HG03378 (cell line): ENCODE measurements at regions not wholly inside any gene's neighbourhood (a gene's known extent, or its start where the extent isn't known, plus 50 kb on each side); places are given as distances from the start of the nearest gene placed in this dataset.

ENCODE experiments used
- ATAC-seq: cut with Tn5 transposase; IDR thresholded peaks from one replicate; pipeline ENCODE4 v1.9.1; 2021; ENCODE audit warnings: mild to moderate bottlenecking, moderate library complexity; ENCODE audit not compliant: unreplicated experiment

DNA sequence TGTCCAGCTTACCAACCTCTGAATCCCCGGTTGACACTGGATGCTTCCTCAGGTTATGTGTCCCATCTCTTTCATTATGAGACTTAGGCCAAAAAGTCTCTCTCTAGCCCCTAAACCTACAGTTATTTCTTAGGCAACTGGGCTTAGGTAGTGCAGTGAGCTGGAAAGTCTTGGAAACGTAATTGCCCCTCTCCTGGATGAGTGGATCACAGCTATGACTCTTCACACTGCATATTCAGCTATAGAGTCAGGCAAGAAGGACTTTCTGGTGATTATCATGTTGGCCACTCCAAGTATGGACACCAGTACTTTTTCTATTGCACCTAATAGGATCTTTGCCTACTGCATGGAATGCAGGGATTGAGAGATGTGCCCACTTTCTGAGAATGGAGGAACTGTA is 458.3 kb upstream of the CELF4 start:
- no peak for ATAC-seq

DNA sequence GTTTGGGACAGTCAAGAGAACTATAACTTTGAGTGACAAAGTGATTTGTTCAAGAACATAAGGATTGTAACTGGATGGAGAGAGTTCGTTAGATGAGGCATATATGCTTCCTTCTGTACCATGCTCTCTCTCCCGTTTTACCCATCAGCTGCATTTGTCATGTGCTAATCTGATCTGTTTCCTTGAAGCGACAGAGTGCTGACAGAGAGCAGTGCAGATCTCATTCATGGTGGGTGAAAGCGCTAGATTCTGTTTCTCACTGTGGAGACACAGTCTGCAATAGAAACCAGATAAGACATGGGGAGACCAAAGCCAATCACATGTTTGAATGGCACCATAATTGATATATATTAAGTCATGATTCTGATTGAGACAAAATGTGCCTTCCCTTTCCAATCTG is 456.6 kb upstream of the CELF4 start:
- no peak for ATAC-seq

DNA sequence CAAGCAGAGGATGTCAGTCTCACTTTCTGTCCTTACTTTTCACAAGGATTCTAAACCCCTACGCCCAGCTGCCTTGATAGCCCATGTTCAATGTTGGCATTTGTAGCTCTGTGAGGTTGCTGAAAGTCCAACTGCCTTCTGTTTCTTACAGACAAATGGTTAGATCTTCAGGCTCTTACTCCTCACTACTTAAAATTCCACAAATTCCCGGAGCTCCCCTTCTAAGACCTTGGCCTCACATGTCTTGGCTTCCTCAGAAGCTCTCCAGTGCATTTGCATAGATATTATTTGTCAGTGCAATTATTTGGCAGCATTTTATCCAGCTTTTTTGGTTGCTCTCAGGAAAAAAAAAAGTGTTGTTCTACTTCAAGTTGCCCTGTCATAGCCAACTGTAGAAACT is 453.7 kb upstream of the CELF4 start:
- ATAC-seq = no peak

DNA sequence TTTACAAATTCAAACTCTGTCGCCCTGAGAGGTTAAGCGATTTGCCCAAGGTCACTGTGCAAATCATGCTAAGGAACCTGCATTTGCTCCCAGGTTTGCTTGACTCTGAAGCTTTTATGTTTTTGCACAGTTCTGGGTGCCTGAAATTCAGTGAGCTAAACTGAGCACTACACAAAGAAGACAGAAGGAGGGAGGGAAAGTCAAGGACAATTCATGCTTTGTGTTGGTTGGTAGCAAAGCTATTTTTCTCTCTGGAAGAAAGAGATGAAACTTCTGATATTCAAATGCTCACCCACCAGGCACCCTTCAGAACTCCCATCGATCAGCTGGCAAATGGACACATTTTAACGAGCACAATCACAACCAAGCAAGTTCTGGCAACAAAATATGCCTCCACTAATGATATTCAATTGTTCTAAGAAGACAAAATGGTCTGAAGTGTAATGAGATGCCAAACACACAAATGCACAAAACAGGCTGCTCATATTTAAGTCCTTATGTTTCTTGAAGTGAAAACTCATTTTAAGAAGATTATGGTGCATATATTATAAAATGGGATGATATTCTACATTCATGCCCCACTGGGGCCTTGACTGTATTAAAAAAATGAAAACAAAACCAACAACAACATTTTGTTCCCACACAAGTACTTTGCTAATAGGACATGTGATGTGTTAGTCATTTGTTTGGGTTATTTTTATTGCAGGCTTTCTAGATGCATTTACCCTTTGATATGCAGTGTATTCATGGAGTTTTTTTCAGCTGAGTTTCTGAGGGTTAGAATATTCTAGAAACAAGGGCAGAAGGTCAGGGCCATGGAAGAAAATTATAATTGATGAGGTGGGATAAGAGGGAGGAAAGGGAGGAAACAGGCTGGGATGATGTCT is 445.6 kb upstream of the CELF4 start:
- no peak for ATAC-seq

DNA sequence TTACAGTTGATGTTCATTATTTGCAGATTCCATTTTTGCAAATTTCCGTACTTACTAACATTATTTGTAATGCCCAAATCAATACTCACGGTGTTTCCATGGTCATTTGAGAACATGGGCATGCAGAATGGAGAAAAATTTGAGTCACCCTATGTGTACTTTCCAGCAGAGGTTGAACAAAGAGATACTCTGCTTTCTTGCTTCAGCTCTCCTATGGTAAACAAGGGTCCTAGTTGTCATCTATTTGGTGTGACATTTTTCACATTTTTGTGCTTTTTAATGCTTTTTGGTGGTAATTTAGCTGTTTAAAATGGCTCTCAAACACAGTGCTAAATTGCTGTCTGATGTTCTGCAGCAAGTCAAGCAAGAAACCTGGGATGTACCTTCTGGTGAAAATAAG is 444.4 kb upstream of the CELF4 start:
- no peak for ATAC-seq

DNA sequence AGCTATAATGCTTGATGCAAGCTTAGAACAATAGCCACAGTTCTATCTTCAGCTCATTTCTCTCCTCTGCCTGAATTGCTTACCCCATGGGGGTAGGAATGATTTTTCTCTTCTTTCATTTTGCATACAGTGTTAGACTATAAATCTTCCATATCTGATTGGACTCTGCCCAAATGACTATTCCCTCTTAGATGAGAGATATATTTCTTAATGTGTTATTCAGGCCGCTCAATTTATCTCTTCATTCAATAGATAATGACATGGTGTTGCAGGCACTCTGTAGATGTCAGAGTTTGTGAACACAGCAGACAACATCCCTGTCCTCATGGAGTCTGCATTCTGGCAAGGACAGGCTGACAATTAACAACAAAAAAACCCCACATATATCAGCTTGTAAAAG is 443.7 kb upstream of the CELF4 start:
- ATAC-seq = no peak

DNA sequence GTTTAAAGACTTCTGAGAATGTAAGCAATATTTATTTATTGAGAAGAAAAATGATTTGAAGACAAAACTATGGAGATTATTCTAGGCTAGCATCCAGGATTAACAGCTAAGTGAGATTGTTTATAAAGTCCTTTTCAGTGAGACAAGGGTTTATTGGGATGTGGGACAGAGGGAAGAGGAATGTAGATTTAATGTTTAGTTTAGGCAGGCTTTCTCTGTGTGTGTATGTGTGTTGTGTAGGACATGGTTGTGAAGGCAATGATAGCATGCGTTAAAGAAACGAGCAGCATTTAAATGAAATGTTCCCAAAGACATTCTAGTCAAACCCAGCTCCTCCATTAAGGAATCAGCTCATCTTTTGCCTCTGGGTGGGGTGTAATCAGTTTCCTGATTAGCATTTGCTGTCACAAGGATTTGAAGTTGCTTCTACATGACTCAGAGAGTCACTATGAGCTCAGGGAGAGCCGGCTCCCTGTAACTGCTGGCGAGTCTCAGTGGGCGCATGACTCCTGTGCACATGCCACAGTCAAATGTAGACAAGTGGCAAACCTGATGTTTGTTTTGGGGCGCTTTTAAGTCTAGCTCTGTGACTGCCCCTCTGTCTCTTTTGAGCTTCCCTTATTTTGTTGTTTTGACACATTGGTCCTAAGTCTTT is 442.2 kb upstream of the CELF4 start:
- ATAC-seq = no peak

DNA sequence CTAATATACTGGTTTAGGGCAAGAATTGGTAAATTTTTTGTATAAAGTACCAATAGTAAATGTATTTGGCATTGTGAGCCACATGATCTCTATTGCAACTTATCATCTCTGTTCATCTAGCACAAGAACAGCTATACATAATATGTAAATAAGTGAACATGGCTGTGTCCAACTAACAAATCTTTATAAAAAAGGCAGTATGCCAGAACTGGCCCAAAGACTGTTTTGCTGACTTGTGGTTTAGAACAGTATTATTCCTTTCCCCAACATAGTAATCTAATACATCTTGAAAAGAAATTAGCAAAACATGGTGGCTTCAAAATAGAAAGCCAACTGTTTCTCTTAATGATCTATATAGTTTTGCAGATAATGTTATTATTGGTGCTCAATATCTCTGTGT is 441.4 kb upstream of the CELF4 start:
- ATAC-seq = no peak

DNA sequence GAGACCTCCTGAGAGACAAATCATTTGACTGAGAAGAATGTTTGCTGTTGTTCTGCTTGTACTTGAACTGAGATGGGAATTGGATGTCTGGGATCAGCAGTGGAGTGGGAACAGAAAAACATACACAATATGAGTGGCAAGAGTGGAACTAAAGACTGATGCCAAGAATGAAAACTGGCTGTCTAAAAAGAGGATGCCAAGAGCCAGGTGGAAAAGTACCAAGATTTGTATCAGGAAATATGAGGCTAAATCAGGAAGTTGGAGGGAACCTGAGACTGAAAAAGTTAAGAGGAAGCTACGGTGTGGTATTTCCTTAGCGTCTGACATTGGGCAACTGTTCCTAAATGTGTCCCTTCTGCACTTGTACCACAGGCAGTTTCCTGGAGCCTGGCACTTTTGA is 440.9 kb upstream of the CELF4 start:
- no peak for ATAC-seq

DNA sequence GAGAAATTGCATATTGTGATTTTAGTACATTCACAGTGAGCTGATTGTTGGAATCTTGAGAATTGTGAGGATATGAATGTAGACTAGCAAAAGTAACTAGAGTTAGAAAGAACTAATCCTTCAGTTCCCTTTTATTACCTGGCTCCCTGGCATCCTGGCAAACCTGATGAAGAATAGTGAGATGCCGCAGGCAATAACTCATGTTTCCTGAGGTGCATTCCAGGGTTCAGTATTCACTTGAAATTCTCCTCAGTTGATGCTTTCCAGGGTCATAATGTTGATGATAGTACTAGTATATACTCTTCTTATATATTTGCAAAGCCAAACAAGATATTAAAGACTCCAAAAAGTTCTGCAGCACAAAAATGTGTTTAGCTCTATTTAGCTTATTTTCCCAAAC is 432.1 kb upstream of the CELF4 start:
- ATAC-seq = no peak

DNA sequence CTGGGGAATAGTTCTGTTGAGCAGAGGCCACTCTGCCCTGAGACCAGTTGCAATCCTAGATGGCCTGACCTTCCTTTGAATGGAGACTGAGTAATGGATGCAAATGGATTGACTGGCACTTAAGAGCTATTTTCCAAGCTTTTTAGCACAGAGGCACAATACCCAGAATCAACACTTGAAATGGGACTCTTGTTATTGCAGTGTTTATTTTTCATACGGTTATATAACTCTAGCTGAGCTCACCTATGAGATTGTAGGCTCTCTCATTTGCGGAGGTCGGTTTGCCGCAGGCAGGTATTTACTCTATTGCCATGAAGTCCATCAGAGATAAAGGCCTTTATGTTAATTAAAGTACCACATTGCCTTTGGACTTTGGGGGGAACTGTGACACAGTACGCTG is 422.3 kb upstream of the CELF4 start:
- no peak for ATAC-seq

DNA sequence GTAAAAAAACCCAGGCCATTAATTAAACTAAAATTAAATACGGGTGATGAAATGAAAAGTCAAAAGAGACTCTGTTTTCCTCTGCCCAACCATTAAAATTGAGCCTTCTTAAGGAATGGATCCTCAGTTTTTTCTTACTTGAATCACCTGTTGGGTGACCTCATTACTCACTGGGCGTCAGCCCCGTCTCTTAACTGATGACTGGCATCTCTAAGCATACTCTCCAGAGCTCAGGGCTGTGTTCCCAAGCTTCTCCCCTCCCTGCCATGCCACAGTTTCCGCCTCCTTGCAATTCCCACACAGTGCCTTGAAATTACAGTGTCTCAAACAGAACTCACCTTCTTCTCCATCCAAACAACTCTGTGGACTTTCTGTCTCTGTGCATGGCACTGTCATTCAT is 421.1 kb upstream of the CELF4 start:
- no peak for ATAC-seq

DNA sequence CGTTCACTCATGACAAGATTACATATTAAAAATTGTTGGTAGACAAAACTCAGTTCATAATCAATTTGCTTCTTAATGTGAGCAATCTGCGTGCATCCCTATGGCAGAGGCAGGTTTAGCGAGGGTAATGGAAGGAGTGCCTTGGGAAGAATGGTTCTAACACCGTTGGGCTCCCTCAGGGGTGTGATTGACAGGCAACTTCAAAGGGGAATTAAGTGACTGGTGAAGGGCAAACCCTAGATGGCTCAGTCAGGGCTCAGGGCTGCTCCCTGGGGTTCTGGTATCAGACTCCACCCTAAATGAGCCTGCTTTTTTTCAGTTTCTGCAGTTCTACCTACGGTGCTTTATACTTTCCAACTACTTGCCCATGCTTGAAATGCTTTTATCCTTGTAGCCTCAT is 419.5 kb upstream of the CELF4 start:
- ATAC-seq = no peak

DNA sequence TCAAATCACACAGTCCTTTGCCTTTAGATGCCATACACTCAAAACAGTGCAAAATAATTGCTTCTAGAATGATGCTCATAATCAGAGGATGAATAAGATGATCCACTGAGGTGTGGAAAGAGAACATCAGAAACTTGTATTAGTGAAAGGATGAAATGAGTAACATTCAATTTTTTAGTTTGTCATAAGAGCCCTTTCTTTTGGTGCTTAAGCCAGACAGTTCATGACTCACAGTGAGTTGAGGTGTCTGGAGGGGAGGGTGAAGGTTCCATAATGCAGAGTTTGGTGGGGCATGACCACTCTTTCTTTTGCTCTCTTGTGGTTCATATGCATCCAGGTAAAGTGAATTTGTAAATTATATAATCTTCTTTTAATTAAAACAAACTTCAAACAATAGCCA is 415.0 kb upstream of the CELF4 start:
- ATAC-seq = no peak

DNA sequence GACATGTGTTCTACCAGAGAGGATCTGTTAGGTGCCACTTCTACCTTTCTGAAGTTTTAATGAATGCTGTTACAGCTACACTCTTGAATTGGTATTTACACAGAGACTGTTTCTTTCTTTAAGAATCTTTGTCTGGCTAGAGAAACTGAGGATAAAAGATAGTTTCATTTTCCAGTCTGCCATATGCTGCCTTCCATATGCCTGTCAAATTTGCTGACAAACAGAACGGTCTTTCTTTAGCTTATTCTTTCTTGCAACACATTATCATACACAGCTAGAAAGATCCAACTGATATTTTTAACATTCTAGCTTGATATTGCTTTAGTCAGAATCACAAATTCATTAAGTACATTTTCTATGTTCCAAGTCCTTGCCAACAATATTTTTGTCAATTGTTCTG is 409.8 kb upstream of the CELF4 start:
- ATAC-seq = no peak

DNA sequence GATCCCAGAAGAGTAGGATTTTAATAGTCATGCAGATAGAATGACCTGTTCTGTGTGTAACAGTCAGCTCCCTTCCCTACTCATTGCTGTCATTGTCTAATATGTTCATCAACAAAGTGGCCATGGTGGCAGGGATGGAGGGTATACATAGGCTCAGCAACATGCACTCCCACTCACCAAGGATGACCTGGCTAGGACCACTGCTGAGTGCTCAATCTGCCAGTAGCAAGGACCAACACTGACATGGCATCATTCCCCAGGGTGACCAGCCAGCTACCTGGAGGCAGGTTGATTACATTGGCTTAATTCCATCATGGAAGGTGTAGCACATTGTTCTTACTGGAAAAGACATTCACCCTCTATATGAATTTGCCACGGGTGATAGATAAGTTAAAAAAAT is 401.7 kb upstream of the CELF4 start:
- no peak for ATAC-seq

DNA sequence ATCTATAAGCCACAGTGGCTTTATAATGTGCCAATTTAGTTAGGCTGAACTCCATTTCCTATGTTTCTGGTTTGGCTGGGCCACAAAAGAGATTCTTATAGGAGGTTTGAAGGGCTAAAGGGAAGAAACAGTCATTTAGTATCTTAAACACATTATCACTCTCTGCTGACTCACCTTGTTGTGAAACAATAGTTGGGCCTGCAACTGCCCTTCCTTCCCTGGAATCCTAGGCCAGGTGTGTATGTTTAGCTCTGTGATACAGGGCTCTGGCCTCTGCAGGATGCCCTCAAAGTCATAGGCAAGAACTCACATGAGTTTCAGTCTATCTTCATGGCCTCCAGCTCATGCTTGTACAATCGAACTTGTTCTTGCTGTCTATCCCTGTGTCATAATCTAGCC is 400.0 kb upstream of the CELF4 start:
- no peak for ATAC-seq

DNA sequence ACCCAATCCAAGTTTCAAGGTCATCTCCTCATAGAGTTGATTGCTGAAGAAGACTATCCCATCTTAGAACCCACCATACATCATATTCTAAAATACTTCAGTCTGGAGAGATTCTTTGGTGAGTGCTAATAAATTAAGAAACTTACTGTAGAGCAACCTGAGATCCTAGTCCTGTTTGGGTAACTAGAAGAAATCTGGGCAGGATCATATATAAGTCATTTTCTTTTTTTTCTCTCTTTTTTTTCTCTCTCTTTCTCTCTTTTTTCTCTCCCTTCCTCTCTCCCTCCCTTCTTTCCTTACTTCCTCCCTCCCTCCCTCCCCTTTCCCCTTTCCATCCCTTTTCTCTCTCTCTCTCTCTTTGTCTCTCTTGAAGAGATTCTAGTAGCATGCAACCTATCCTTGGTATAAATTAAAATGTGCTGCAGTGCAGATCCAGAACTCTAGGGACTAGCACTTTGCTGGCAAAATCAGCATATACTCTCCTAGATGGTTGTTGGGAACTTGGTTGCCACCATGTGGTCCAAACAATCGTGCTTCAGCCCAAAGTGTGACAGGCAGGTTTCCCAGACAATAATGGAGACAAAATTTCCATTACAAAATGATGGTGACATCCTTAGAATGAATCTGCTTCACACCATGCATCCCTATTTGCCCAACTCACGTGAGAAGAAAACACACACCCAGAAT is 399.4 kb upstream of the CELF4 start:
- ATAC-seq = no peak

DNA sequence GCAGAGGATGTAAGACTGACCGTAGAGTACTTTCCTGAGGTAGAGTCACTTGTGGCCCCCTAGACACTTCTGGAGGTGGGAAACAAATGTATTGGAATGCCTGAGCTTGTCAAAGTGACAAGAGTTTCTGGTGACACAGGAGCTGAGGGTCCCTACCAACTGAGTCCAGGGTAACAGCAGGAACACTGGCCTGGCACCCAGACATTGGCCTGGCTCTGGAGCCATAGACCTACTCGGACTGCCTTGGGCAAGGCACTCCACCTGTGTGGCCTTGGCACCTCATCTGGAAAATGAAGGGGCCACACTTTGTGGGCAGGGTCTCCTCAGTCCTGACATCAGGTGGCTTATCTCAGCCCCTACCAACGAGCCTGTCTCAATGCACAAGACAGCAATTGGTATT is 398.2 kb upstream of the CELF4 start:
- ATAC-seq = no peak

DNA sequence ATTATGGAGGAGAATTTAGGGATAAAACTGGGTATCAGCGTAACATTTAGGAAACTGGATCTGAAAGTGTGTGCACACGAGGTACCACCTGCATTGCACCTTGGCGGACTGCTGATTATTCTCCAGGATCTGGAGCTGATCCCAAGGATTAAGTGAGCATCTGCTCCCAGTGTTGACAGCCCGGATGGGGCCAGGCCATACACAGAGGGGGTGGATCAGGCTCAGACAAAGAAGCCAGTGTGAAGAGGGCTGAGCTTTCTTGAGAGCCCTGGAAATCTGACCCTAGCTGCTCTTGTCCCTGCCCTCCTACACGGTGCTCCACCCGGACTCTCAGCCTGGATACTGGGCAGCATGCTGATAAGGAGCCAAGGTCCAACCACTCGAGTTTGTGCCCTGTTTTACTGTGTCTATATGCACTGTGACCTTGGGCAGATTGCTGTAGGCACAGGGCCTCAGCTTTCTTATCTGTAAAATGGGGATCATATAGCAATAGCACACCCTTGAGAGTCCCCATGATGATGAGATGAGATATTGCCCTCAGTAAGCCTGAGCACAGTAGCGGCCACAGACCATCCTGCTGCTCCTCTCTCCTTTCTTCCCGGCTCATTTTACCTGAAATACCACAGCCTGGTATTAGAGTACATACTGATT is 396.8 kb upstream of the CELF4 start:
- ATAC-seq = no peak

DNA sequence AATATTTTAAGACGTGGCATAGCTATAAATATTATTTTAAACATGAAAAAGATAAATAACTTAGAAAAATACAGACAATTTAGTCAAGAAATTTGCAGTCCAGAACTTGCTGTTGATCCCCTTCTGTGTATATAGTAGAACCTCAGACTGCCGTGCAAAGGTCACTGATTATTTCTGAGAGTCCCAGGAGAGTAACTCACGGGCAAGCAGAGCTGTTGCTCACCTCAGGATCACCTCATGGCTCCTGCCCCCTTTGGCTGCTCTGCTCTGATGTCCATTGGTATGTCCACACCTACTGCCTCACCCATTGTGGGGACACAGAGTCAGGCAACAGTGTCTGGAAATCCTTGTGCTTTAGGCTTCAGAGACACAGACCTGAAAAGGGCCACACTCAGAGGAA is 392.9 kb upstream of the CELF4 start:
- no peak for ATAC-seq

DNA sequence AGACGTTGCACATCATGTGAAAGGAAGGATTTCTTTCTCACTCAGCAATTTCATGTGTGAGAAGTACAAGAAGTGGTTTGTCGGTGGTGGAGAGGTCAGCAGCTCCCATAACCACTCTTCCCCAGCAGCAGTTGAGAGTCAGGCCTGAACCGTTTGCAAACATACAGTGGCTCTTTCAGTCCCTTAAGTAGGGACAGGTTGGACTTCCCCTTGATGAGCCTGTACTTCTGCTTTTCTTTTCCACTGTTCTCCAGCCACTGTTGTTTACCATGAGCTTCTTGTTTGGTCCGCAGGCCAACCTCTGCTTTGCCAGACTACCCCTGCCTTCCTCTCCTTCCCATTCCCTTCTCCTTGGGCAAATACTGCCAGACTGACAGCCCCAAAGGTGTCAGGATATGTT is 391.3 kb upstream of the CELF4 start:
- no peak for ATAC-seq
